MCF 10A (cell line): ENCODE measurements at regions not wholly inside any gene's neighbourhood (a gene's known extent, or its start where the extent isn't known, plus 50 kb on each side); places are given as distances from the start of the nearest gene placed in this dataset.
A peak's percentile ranks its signal among the peaks of the same experiment; 100 is the strongest.

Source experiments
- BruUV-seq: library from RNA; stranded (reverse); fragments of 400-500 nt; replicated peaks from 2 replicates; lab custom pipeline; 2021; lab: Mats Ljungman, UMichigan
- CTCF ChIA-PET: fragments of 300-600 bp; sonication (Branson Sonifier 250); formaldehyde crosslinking; extraction: SDS; loops from one replicate; lab custom pipeline; 2021; ENCODE audit warnings: antibody characterized with exemption, inconsistent platforms; lab: Yijun Ruan, JAX
- POLR2A ChIA-PET: fragments of 300-600, 350-650 bp; sonication (Branson Sonifier 250); formaldehyde crosslinking; extraction: SDS; loops from one replicate; lab custom pipeline; 2020; ENCODE audit warnings: antibody characterized with exemption, inconsistent platforms; lab: Yijun Ruan, JAX
- DNase-seq: peaks from one replicate; pipeline ENCODE4 v3.0.0-alpha.2; 2018; ENCODE audit not compliant: unreplicated experiment
- H3K27ac Mint-ChIP-seq: one replicate; pipeline ENCODE4 v1.8.0; 2022; ENCODE audit warnings: mild to moderate bottlenecking, low read depth, mixed read lengths; ENCODE audit not compliant: unreplicated experiment
- H3K27me3 Mint-ChIP-seq: one replicate; pipeline ENCODE4 v1.8.0; 2022; ENCODE audit warnings: mixed read lengths; ENCODE audit not compliant: insufficient read depth, unreplicated experiment
- H3K36me3 Mint-ChIP-seq: one replicate; pipeline ENCODE4 v1.8.0; 2022; ENCODE audit warnings: mild to moderate bottlenecking, moderate library complexity, mixed read lengths; ENCODE audit not compliant: insufficient read depth, unreplicated experiment
- H3K4me1 Mint-ChIP-seq: one replicate; pipeline ENCODE4 v1.8.0; 2022; ENCODE audit warnings: mixed read lengths; ENCODE audit not compliant: insufficient read depth, unreplicated experiment
- H3K4me3 Mint-ChIP-seq: one replicate; pipeline ENCODE4 v1.8.0; 2022; ENCODE audit warnings: mild to moderate bottlenecking, moderate library complexity, mixed read lengths; ENCODE audit not compliant: unreplicated experiment
- H3K9me3 Mint-ChIP-seq: one replicate; pipeline ENCODE4 v1.8.0; 2022; ENCODE audit warnings: mixed read lengths; ENCODE audit not compliant: unreplicated experiment
- intact Hi-C: fragments of 100-400 bp; cut with micrococcal nuclease; formaldehyde crosslinking; loops from 2 replicates; pipeline ENCODE4 v1.14.1; 2022
- TF ChIP-seq, protein P1 (sequence below): fragments of 200-600 bp; IDR thresholded peaks from one replicate; pipeline ENCODE4 v1.8.0; 2022; ENCODE audit warnings: antibody characterized with exemption, mild to moderate bottlenecking; ENCODE audit not compliant: unreplicated experiment

DNA sequence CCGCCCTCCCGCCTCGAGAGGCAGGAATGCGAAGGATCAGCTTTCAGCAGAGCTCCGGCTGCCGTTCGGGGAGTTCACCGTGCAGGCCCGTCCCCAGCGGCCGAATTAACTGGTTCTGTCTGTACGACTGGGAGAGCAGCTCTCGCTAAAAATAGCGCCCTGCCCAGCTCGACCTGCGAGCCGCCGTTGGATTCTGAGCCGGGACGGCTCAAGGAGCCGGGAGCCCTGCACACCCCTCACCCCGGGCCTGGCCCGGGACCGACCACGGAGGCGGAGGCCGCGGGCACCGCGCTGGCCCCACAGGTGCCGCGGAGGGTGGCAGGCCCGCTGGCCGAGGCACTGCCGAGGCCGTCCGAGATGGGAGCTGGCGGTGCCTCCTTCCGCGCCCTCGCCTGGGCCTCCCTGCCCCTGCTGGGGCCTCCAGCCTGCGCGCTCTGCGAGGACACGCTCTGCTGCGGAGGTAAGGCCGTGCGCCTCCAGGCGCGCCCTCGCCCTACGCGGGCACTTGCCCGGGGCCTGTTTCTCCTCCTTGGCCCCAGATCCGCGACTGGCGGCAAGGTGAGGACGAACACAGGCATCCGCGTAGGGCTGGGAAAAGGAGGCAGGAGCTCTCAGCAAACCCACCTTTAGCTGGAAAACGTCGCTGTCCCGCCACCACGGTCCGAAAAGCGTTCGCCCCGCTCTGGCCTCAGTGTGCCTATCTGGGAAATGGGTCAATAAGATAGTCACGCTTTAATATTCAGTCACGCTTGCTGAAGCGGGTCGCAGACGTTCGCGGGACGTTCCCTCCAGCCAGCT lies 53.1 kb upstream of the DAB2IP start:
- H3K27ac Mint-ChIP-seq, result no peak overlapping the region
- intact Hi-C loops, result no loop called here
- TF ChIP-seq, protein P1, sequence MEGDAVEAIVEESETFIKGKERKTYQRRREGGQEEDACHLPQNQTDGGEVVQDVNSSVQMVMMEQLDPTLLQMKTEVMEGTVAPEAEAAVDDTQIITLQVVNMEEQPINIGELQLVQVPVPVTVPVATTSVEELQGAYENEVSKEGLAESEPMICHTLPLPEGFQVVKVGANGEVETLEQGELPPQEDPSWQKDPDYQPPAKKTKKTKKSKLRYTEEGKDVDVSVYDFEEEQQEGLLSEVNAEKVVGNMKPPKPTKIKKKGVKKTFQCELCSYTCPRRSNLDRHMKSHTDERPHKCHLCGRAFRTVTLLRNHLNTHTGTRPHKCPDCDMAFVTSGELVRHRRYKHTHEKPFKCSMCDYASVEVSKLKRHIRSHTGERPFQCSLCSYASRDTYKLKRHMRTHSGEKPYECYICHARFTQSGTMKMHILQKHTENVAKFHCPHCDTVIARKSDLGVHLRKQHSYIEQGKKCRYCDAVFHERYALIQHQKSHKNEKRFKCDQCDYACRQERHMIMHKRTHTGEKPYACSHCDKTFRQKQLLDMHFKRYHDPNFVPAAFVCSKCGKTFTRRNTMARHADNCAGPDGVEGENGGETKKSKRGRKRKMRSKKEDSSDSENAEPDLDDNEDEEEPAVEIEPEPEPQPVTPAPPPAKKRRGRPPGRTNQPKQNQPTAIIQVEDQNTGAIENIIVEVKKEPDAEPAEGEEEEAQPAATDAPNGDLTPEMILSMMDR, result no peak
- CTCF ChIA-PET, result interaction anchor here (0.6 to 2.7 kb wide), 7 partner anchors 13 to 668 kb away, joined by 3 to 8 read pairs (median 3); no protein-coding TSS in a partner anchor
- H3K27me3 Mint-ChIP-seq, result peaks cover 11% of the 10 kb centered on the region
- H3K4me3 Mint-ChIP-seq, result peak overlapping the region; percentile 57
- peaks cover 6% of the 10 kb centered on the region for H3K9me3 Mint-ChIP-seq
- no TSS peak for BruUV-seq
- POLR2A ChIA-PET, result interaction anchor here (0.7 kb wide), 1 partner anchor 161 kb away, joined by 4 read pairs; no protein-coding TSS in a partner anchor
- H3K4me1 Mint-ChIP-seq, result peaks cover 11% of the 10 kb centered on the region
- no peak for DNase-seq
- H3K36me3 Mint-ChIP-seq, result no peaks in the 10 kb centered on the region

DNA sequence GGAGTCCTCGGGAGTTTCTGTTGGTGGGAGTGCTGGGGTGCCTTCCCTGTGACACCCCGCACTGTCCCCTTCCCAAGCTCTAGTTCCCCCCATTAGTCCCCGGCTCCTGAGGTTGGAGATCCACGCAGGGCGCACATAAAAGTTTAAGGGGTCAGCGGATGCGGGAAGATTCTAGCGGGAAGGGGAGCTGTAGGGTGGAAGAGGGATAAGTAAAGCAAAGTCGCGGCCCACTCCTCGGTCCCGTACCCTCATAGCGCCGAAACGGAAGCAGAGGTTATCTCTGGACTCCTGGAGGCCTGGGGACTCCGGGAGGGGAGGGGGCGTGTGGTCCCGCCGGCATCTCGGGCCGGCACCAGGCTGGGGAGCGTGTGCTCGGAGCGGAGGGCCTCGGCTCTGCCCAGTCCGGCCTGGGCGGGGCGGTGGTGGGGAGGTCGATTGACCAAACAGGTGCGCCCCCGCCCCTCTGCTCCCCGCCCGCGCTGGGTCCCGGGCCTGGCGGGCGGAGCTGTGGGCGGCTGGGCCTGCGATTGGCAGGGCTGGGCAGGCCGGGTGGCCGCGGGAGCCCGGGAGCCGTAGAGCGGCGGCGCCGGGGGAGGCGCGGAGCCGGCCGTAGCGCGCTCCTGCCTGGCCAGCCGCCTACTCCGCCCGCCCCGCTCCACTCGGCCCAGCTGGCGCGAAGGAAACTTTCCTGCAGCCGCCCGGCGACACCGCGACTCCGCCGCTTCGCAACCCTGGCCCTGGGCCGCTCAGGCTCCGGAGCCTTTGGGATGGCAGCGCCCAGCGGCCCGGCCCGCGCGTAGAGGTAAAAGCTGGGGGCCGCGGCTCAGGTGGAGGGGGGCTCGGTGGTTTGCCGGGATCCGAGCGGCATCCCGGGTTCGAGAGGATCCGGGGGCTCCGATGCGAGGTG lies 52.2 kb upstream of the DAB2IP start:
- Mint-ChIP-seq H3K4me1 (peaks cover 11% of the 10 kb centered on the region), H3K4me3 (peak overlapping the region; percentile 57), H3K27ac (no peak overlapping the region), H3K27me3 (peaks cover 11% of the 10 kb centered on the region), H3K36me3 (no peaks in the 10 kb centered on the region), H3K9me3 (peaks cover 6% of the 10 kb centered on the region)
- BruUV-seq, result no TSS peak
- DNase-seq, result peak; percentile 47
- ChIA-PET CTCF (interaction anchor here (0.6 to 2.7 kb wide), 8 partner anchors 11 to 120 kb away, joined by 3 to 8 read pairs (median 3); no protein-coding TSS in a partner anchor), POLR2A (interaction anchor here (0.7 to 2.2 kb wide), 2 partner anchors 10 to 160 kb away, joined by 4 to 17 read pairs; no protein-coding TSS in a partner anchor)
- intact Hi-C loops, result no loop called here
- TF ChIP-seq, protein P1, result no peak

DNA sequence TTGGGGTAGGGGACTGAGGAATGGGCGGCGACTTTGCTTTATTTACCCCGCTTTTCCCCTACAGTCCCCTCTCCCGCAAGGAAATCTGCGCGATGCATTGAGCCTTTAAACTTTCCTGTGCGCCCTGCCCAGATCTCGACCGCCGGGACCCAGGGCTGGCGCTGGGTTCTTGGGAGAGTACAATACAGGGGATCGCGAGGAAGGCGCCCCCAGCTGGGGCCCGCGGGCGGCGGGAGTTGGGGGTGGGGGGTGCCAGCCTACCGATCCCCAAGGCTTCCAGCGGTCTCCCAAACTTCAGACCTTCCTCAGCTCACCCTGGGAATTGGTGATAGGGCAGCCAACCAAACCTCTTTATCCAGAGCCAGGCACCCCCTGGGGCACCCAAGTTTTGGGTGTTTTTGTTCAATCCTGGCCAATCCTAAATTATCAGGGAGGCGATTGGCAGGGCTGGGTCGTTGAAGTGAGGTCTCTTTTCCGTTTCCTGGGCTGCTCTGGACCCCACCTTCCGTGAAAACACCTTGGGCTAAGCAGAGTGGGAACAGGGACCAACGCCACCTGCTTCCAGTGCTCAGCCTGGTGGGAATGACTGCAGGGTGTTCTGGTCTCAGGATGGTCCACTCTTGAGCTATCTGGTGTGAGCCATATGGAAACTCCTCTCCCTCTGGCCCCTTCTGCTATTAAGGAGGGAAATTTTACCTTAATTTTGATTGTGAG lies 51.4 kb upstream of the DAB2IP start:
- Mint-ChIP-seq H3K4me1 (peaks cover 11% of the 10 kb centered on the region), H3K36me3 (no peaks in the 10 kb centered on the region), H3K27ac (no peak overlapping the region), H3K27me3 (peaks cover 11% of the 10 kb centered on the region), H3K4me3 (peak overlapping the region; percentile 50), H3K9me3 (peaks cover 6% of the 10 kb centered on the region)
- ChIA-PET POLR2A (interaction anchor here (2.2 kb wide), 1 partner anchor 9 kb away, joined by 17 read pairs; no protein-coding TSS in a partner anchor), CTCF (interaction anchor here (0.6 to 2.7 kb wide), 6 partner anchors 10 to 119 kb away, joined by 3 to 8 read pairs (median 6); no protein-coding TSS in a partner anchor)
- intact Hi-C loops, result loop anchor here (10.0 kb wide), 1 partner anchor 45 kb away; no protein-coding TSS in a partner anchor
- TF ChIP-seq, protein P1, result no peak
- DNase-seq, result peak; percentile 32
- BruUV-seq, result no TSS peak
